HG03521 (cell line): ENCODE measurements at regions not wholly inside any gene's neighbourhood (a gene's known extent, or its start where the extent isn't known, plus 50 kb on each side); places are given as distances from the start of the nearest gene placed in this dataset.
"Not testable (repeated sequence)": the region's sequence is repeated elsewhere in the genome, so short reads cannot be mapped to it uniquely, and the experiment has no call there.

Experiments used
- ATAC-seq: cut with Tn5 transposase; IDR thresholded peaks from one replicate; pipeline ENCODE4 v1.9.1; 2021; ENCODE audit warnings: mild to moderate bottlenecking, moderate library complexity; ENCODE audit not compliant: unreplicated experiment

DNA sequence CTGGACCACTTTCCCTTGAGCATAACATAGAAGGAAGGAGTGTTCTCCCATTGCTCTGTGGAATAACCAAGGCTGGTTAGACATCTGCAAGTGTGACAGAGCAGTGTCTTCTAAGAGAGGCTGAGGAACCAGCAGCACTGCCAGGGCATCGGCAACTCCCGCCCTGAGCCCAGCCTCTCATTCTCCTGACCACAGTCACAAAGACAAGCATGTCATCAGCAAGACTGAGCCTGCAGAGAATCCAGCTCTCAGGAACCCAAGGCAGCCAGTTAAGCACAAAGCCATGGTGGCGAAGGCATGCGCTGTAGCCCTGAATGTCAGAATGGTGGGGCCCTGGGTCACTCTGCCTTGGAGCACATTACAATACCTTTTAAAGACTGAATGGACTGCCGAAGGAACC is 253.9 kb downstream of the AGTPBP1 start:
- ATAC-seq = no peak

DNA sequence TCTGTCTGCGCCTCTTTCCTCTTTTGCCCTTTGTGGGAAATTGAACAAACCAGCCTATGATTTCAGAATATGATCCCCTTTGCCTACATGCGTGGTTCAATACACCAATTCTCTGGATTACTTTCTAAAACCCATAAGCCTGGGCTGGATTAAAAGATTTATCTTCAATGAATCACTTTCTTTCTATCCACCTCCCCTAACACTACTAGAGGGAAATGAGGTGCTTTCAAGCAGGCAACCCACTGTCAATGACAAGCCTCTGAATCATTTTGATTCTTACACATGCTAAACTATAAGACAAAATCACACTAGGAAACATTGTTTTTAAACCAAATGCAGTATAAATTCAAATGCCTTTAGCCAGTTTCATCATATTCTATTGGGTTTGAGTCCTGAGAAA is 257.5 kb downstream of the AGTPBP1 start:
- no peak for ATAC-seq

DNA sequence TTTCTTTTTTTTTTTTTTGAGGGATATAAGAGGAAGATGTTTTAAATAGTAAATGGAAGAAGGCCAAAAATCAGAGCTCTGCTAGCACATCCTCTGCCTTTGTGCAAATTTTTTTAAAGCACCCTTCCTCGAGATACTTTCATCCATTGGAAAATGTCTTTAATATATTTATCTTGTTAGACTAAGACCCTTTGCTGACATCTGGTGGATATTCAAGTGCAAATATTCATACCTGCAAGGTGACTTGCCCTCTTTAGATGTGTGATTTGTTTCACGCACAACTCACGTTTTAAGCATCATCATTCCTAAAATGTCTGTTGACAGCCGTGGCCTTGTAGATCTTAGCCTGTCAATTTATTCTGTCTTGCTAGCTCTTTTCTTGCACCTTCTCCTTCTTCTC is 258.5 kb downstream of the AGTPBP1 start:
- ATAC-seq = no peak

DNA sequence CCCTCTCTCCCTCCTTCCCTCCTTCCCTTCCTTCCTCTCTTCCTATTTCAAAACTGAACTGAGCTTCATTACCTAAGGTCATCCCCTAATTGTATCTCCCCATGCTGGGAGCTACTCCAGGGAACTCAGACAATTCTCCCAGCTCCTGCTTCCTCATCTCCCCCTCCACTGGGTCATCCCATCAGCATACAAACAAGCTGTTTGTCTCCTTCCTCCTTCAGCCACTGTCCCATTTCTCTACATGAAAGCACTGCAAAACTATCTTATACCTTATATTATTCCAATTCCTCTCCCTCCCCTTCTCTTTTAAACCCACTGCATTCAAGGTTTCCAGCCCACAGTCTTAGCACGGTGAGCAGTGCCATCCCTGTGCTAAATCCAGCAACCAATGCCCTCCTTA is 262.4 kb downstream of the AGTPBP1 start:
- ATAC-seq = no peak

DNA sequence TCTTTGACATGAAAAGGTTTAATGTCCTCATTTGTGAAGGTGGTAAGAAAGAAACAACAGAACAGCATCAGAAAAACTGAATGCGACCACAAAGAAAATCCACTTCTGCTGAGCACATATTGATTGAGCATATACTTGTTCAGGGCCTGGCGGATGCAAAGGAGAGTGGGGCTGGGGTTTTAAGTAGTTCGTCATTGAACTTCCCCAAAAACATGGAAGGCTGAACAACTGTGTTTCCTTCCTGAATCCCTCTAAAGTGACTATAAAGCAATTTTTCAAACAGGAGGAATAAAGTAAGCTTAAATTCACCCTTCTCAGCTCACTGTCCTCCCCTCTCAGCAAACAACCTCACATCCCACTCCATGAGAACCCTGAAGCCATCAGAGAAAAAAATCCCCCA is 262.9 kb downstream of the AGTPBP1 start:
- ATAC-seq = no peak

DNA sequence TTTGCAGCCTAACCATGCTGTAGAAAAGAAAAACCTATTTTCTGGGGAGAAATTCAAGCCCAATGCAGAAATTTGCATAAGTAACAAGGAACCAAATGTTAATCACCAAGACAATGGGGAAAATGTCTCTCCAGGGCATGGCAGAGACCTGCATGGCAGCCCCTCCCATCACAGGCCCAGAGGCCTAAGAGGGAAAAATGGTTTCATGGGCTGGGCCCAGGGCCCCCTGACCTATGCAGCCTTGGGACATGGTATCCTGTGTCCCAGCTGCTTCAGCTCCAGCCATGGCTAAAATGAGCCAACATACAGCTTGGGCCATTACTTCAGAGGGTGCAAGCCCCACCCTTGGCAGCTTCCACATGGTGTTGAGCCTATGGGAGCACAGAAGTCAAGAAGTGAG is 266.9 kb downstream of the AGTPBP1 start:
- not testable (repeated sequence) for ATAC-seq

DNA sequence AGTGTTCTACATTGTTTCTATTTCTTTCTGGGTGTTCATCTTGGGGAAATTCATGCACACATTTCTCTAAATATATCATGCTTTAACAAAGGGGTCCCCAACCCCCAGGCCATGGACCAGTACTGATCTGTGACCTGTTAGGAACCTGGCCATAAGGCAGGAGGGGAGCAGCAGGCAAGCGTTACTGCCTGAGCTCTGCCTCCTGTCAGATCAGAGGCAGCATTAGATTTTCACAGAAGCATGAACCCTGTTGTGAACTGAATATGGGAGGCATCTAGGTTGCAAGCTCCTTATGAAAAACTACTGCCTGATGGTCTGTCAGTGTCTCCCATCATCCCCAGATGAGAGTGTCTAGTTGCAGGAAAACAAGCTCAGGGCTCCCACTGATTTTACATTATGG is 270.0 kb downstream of the AGTPBP1 start:
- no peak for ATAC-seq

DNA sequence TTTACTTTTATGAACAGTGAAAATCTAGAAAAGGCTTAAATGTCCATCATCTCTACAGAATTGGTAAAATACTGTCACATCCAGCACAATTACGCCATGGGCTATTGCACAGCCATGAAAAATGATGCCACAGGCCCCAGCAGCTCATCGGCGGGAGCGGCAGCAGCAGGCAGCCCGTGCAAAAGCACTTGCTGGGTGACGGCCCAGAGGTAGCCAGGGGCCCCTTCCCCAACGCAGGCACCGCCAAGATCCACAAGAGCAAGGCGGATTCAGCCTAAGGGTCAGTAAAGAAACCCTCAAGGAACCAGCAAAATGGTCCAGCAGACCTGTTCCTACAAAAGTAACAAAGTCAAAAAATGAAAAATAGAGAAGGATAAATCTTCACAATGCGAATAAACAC is 272.7 kb downstream of the AGTPBP1 start:
- no peak for ATAC-seq

DNA sequence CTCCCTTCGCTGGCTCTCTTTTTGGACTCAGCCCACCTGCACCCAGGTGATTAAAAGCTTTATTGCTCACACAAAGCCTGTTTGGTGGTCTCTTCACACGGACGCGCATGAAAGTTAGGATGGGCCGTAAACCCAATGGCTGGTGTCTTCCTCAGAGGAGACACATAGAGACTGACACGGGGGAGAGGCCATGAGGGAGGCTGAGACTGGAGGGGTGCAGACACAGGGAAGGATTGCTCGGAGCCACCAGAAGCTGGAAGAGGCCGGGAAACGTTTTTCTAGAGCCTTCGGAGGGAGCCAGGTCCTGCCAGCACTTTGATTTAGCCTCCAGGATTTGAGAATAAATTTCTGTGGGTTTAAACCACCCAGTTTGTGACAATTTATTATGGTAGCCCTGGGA is 274.9 kb downstream of the AGTPBP1 start:
- ATAC-seq = no peak

DNA sequence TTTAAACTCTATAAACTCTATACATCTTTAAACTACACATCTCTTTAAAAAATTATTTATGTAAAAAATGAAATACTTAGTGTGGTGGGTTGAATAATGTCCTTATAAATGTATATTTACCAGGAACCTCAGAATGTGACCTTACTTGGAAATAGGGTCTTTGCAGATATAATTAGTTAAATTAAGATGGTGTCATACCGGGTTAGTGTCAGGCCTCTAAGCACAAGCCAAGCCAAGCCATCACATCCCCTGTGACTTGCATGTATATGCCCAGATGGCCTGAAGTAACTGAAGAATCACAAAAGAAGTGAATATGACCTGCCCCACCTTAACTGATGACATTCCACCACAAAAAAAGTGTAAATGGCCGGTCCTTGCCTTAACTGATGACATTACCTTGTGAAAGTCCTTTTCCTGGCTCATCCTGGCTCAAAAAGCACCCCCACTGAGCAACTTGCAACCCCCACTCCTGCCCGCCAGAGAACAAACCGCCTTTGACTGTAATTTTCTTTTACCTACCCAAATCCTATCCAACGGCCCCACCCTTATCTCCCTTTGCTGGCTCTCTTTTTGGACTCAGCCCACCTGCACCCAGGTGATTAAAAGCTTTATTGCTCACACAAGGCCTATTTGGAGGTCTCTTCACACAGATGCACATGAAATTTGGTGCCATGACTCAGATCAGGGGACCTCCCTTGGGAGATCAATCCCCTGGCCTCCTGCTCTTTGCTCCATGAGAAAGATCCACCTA is 283.5 kb downstream of the AGTPBP1 start:
- ATAC-seq = not testable (repeated sequence)

DNA sequence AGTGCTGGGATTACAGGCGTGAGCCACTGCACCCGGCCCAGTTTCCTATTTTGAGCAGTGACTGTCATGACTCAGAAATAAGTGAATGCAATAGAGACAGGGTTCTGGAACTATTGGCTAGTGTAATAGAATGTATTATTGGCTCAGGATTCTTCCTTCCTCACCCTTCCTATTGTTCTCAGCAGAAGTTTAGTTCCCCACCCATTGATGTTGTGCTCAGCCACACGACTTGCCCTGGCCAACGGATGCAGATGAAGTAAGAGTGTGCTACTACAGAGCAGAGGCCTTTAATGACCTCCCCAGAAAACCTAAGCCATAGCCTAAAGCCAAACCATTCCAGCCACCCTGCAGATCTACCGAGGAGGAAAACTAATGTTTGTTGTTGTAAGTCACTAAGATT is 287.9 kb downstream of the AGTPBP1 start:
- no peak for ATAC-seq

DNA sequence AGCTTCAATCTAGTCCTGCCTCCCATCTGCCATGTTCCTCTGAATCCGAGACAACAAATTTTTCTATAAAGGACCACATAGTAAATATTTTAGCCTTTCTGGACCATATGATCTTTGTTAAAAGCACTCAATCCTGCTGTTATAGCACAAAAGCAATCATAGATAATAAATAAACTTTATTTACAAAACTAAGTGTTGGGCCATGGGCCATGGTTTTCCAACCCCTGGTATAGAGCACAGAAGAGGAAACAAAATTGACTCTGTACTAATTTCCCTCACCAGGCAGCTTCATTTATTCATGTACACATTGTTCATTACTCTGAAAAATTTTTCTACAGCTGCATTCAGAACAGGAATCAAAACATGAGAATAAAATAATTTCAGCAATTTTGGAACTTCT is 288.9 kb downstream of the AGTPBP1 start:
- no peak for ATAC-seq

DNA sequence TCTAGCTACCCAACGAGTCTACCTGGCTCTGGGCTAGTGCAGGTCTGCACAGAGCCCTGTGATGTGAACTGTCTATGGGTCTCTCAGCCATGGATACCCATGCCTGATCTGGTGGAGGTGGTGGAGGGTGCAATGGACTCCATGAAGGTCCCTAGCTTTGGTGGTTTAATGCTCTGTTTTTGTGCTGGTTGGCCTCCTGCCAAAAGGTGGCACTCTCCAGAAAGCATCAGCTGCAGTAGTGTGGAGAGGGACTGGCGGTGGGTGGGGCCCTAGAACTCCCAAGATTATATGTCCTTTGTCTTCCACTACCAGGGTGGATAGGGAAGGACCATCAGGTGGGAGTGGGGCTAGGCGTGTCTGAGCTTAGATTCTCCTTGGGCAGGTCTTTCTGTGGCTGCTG is 290.1 kb downstream of the AGTPBP1 start:
- no peak for ATAC-seq

DNA sequence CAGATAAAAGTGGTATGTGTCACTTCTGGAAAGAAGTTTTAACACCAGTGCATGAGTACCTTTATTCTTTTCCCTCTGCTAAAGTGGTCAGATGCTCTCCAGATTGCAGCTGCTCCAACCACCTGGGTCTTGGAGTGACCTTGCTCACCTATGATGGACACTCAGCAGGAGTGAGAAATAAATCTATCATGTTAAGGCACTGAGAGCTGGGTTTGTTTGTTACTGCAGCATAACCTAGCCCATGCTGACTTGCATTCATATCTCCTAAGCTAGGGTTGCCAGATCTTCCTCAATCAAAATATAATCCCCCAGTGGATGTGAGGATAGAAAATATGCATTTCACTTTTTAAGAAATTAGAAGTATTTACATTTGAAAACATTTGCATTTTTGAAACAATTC is 295.9 kb downstream of the AGTPBP1 start:
- no peak for ATAC-seq

DNA sequence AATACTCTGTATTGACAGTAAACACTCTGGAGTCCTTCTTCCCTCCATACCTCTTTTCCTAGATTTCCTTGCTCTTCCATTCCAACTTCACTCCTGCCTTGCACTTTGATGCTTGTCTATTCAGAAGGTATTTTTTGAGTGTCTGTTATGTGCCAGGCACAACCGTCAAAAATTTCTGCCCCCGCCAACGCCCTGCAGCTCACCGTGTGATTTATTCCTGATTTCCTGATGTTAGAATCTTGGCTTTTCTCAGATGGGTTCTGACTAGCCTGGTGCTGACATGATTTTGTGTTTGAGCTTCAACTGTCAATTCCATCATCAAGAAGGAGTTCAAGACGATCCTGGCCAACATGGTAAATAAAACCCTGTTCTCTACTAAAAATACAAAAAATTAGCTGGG is 297.5 kb downstream of the AGTPBP1 start:
- ATAC-seq = no peak

DNA sequence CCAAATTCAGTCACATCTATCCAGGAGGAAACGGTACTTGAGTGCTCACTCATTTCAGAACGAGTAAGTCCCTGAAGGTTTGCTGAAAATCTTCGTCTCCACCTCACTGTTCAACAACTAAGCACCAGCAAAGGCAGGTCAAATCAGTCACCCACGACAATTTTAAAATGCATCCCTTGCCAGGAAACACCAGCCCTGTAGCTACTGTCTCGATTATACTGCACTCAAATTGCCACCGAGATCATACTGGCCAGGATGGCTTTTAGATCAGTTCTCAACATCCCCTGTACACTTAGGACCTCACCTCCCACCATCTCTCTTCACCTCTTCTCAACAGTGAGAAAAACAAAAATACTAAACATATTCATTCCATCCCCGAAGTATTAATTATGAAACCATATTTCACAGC is 298.6 kb downstream of the AGTPBP1 start:
- no peak for ATAC-seq

DNA sequence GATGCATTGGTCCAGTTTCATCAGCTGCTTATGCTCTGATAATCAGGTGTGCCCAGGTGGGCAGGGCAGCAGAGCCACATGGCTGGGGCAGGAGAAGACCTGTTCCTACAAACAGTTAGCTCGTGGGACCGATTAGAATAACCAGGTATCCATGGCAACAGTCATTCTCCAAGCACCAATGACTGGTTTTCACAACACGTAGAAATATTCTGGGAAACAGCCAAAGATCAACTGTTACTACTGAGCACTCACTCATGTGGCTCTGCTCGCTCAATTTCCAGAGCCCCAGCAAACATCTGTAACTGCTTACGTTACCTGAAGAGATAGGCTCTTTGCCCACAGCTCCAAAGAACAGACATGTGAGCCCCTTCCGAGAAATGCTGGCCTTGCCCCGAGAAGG is 302.0 kb downstream of the AGTPBP1 start:
- no peak for ATAC-seq

DNA sequence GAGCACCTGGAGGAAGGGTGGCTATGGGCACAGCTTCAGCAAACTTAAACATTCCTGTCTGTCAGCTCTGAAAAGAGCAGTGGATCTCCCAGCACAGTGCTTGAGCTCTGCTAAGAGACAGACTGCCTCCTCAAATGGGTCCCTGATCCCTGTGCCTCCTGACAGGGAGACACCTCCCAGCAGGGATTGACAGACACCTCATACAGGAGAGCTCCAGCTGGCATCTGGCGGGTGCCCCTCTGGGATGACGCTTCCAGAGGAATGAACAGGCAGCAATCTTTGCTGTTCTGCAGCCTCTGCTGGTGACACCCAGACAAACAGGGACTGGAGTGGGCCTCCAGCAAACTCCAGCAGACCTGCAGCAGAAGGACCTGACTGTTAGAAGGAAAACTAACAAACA is 307.8 kb downstream of the AGTPBP1 start:
- not testable (repeated sequence) for ATAC-seq

DNA sequence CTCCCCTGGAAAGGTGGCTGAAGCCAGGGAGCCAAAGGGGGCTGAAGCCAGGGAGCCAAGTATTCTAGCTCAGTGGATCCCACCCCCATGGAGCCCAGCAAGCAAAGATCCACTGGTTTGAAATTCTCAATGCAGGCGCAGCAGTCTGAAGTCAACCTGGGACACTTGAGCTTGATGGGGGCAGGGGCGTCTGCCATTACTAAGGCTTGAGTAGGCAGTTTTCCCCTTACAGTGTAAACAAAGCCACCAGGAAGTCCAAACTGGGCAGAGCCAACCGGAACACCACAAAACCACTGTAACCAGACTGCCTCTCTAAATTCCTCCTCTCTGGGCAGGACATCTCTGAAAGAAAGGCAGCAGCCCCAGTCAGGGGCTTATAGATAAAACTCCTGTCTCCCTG is 308.2 kb downstream of the AGTPBP1 start:
- ATAC-seq = not testable (repeated sequence)

DNA sequence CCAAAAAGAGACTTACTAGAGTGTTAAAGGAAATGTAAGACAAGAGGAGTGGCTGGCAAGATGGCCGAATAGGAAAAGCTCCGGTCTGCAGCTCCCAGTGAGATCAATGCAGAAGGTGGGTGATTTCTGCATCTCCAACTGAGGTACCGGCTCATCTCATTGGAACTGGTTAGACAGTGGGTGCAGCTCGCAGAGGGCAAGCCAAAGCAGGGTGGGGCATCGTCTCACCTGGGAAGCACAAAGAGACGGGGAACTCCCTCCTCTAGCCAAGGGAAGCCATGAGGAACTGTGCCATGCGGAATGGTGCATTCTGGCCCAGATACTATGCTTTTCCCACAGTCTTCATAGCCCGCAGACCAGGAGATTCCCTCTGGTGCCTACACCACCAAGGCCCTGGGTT is 308.7 kb downstream of the AGTPBP1 start:
- no peak for ATAC-seq

DNA sequence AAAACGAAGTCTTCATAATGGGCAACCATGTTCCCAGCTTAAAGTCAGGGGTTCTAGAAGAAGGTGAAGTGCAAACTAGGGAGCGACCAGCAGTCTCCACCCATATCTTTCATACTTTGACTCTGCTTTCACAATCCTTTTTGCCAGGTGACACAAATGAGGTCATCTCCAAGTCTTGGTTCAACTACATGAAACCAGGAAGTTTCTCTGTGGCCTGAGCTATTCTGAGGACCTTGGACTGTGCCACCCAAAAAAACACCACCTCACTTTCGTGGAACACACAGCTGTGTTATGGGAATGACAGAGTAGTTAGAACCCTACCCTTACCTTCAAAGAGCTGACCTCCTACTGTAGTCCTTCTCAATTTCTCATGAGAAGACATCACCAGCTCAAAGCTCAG is 309.2 kb downstream of the AGTPBP1 start:
- ATAC-seq = no peak

DNA sequence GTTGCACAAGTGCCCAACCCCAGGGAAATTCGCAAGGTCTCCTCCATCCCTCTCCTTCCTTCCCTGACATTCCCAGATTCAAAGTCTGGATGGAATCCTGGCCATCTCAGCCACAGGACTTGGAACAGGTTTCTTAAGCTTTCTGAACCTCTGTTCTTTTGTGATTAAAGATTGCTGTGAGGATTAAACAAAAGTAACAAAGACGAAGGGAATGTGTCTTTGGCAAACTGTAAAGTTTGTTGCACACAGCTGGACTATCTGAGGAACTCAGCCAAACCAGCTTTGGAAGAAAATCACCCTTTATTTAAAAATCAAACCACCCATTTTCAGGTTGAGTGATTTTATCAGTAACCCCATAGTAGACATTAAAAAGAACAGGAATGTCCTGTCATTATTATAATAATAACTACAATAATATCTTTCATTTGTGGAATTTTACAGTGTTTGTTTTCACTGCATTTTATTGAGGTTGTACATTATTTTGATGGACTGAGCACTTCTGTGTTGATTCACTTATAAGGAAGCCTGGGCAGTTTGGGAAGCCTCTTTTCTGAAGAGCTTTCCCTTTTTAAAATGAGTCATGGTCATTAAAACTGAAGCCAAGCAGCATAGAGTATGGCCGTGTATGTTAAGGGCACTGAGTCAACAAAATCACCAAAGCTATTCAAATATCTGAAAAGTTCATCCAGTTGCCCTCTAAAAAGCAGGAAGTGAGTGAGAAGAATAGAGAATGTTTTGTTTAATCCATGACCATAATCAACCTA is 310.2 kb downstream of the AGTPBP1 start:
- ATAC-seq = no peak
